GM18507 (cell line): ENCODE measurements at regions not wholly inside any gene's neighbourhood (a gene's known extent, or its start where the extent isn't known, plus 50 kb on each side); places are given as distances from the start of the nearest gene placed in this dataset.

Experiments
- DNase-seq: peaks from one replicate; pipeline ENCODE4 v3.0.0; 2011; ENCODE audit warnings: low read depth; ENCODE audit not compliant: insufficient read length; ENCODE audit errors: extremely low spot score
- FAIRE-seq: peaks from 2 replicates; lab custom pipeline; 2011; peaks lifted over from hg19 to GRCh38; lab: Jason Lieb, UNC

- no peak for FAIRE-seq
- no peak for DNase-seq
Measured at GRCh38 chr7:23967949-23968599, 258.1 kb downstream of the STK31 start.

- FAIRE-seq (no peak), DNase-seq (no peak)
Measured at GRCh38 chr7:23968791-23969190, 258.8 kb downstream of the STK31 start.

- DNase-seq (no peak), FAIRE-seq (no peak)
Measured at GRCh38 chr7:23969443-23969842, 259.4 kb downstream of the STK31 start.

GRCh38 chr7:23970193-23970592 lies 260.2 kb downstream of the STK31 start:
- FAIRE-seq = no peak

GRCh38 chr7:23971031-23971430 lies 261.0 kb downstream of the STK31 start:
- FAIRE-seq (no peak), DNase-seq (no peak)

More at GRCh38 chr7:23970193-23970592, 260.2 kb downstream of the STK31 start:
- DNase-seq = no peak

- no peak for FAIRE-seq
- DNase-seq = no peak
Measured at GRCh38 chr7:23972057-23972456, 262.0 kb downstream of the STK31 start.

- FAIRE-seq (no peak), DNase-seq (no peak)
Measured at GRCh38 chr7:23973264-23973663, 263.2 kb downstream of the STK31 start.

GRCh38 chr7:23980081-23980480 lies 270.1 kb downstream of the STK31 start:
- FAIRE-seq = no peak

GRCh38 chr7:23981314-23981713 lies 271.3 kb downstream of the STK31 start:
- FAIRE-seq = no peak

More at GRCh38 chr7:23980081-23980480, 270.1 kb downstream of the STK31 start:
- no peak for DNase-seq

GRCh38 chr7:23981758-23982157 lies 271.7 kb downstream of the STK31 start:
- FAIRE-seq = no peak
- no peak for DNase-seq

More at GRCh38 chr7:23981314-23981713, 271.3 kb downstream of the STK31 start:
- DNase-seq = no peak

- DNase-seq (no peak), FAIRE-seq (no peak)
Measured at GRCh38 chr7:24005517-24005916, 278.5 kb upstream of the NPY start.

GRCh38 chr7:24010495-24010894 lies 273.5 kb upstream of the NPY start:
- no peak for DNase-seq
- FAIRE-seq = no peak

- peak; percentile 66 for FAIRE-seq
Measured at GRCh38 chr7:24017519-24017918, 266.5 kb upstream of the NPY start.

GRCh38 chr7:24018331-24018730 lies 265.7 kb upstream of the NPY start:
- DNase-seq = no peak
- FAIRE-seq = no peak

More at GRCh38 chr7:24017519-24017918, 266.5 kb upstream of the NPY start:
- DNase-seq = no peak

- DNase-seq (no peak), FAIRE-seq (no peak)
Measured at GRCh38 chr7:24019841-24020240, 264.1 kb upstream of the NPY start.

- DNase-seq (no peak), FAIRE-seq (no peak)
Measured at GRCh38 chr7:24024276-24025068, 259.5 kb upstream of the NPY start.

GRCh38 chr7:24025094-24025493 lies 258.9 kb upstream of the NPY start:
- DNase-seq (no peak), FAIRE-seq (no peak)

GRCh38 chr7:24025765-24026164 lies 258.2 kb upstream of the NPY start:
- DNase-seq (no peak), FAIRE-seq (no peak)

GRCh38 chr7:24026351-24026750 lies 257.6 kb upstream of the NPY start:
- no peak for DNase-seq
- no peak for FAIRE-seq

GRCh38 chr7:24029068-24029467 lies 254.9 kb upstream of the NPY start:
- no peak for DNase-seq
- no peak for FAIRE-seq

GRCh38 chr7:24034251-24034650 lies 249.7 kb upstream of the NPY start:
- no peak for FAIRE-seq

More at GRCh38 chr7:24034251-24034650, 249.7 kb upstream of the NPY start:
- no peak for DNase-seq
